Activated CD4-positive, alpha-beta T cell treated with anti-CD3 and anti-CD28 coated beads for 4 hours (primary cell): ENCODE measurements at regions not wholly inside any gene's neighbourhood (a gene's known extent, or its start where the extent isn't known, plus 50 kb on each side); places are given as distances from the start of the nearest gene placed in this dataset.

Experiments
- DNase-seq, 2 donors: peaks; one replicate each; pipeline ENCODE4 v3.0.0-alpha.2; 2020

- no peak for DNase-seq
These were observed 189.3 kb downstream of the VRK1 start for GRCh38 chr14:96986256-96987085.

- DNase-seq, result no peak
These were observed 189.9 kb downstream of the VRK1 start for GRCh38 chr14:96987086-96987474.

GRCh38 chr14:96987771-96988170 lies 190.6 kb downstream of the VRK1 start:
- DNase-seq, result no peak

GRCh38 chr14:96989306-96989705 lies 192.1 kb downstream of the VRK1 start:
- DNase-seq, result no peak

- DNase-seq, result no peak
These were observed 194.0 kb downstream of the VRK1 start for GRCh38 chr14:96991226-96991625.

GRCh38 chr14:96994999-96995398 lies 197.8 kb downstream of the VRK1 start:
- DNase-seq, result no peak

- no peak for DNase-seq
These were observed 200.1 kb downstream of the VRK1 start for GRCh38 chr14:96997269-96997668.

- no peak for DNase-seq
These were observed 200.8 kb downstream of the VRK1 start for GRCh38 chr14:96997996-96998395.

- DNase-seq, result no peak
These were observed 202.5 kb downstream of the VRK1 start for GRCh38 chr14:96999654-97000155.

- DNase-seq, result no peak
These were observed 205.3 kb downstream of the VRK1 start for GRCh38 chr14:97002454-97002853.

GRCh38 chr14:97005934-97006333 lies 208.8 kb downstream of the VRK1 start:
- no peak for DNase-seq

GRCh38 chr14:97010491-97011160 lies 213.4 kb downstream of the VRK1 start:
- DNase-seq, result no peak

GRCh38 chr14:97013878-97014277 lies 216.7 kb downstream of the VRK1 start:
- no peak for DNase-seq

GRCh38 chr14:97021001-97021400 lies 223.8 kb downstream of the VRK1 start:
- no peak for DNase-seq

- no peak for DNase-seq
These were observed 224.5 kb downstream of the VRK1 start for GRCh38 chr14:97021571-97022168.

GRCh38 chr14:97022741-97023140 lies 225.6 kb downstream of the VRK1 start:
- DNase-seq, result no peak

GRCh38 chr14:97023871-97024270 lies 226.7 kb downstream of the VRK1 start:
- no peak for DNase-seq

GRCh38 chr14:97024300-97024699 lies 227.1 kb downstream of the VRK1 start:
- DNase-seq, result no peak

GRCh38 chr14:97025722-97026121 lies 228.5 kb downstream of the VRK1 start:
- no peak for DNase-seq

GRCh38 chr14:97027256-97027999 lies 230.2 kb downstream of the VRK1 start:
- no peak for DNase-seq

GRCh38 chr14:97028382-97028781 lies 231.2 kb downstream of the VRK1 start:
- no peak for DNase-seq

GRCh38 chr14:97029800-97030199 lies 232.6 kb downstream of the VRK1 start:
- DNase-seq, result no peak

- no peak for DNase-seq
These were observed 234.3 kb downstream of the VRK1 start for GRCh38 chr14:97031530-97031929.
